GM10248 (cell line): ENCODE measurements at regions not wholly inside any gene's neighbourhood (a gene's known extent, or its start where the extent isn't known, plus 50 kb on each side); places are given as distances from the start of the nearest gene placed in this dataset.
"Not testable (repeated sequence)": the region's sequence is repeated elsewhere in the genome, so short reads cannot be mapped to it uniquely, and the experiment has no call there.

Source experiments
- CTCF ChIA-PET: fragments of 300-600 bp; sonication (Branson Sonifier 250); formaldehyde crosslinking; extraction: SDS; loops from one replicate; lab custom pipeline; 2021; ENCODE audit warnings: antibody characterized with exemption; lab: Yijun Ruan, JAX
- POLR2A ChIA-PET: fragments of 350-650 bp; sonication (Branson Sonifier 250); formaldehyde crosslinking; extraction: SDS; loops from one replicate; lab custom pipeline; 2020; ENCODE audit warnings: antibody characterized with exemption; lab: Yijun Ruan, JAX
- DNase-seq: peaks from one replicate; pipeline ENCODE4 v3.0.0; 2012; ENCODE audit errors: extremely low spot score
- TF ChIP-seq, protein P1 (sequence below): IDR thresholded peaks from 2 replicates; pipeline ENCODE4 v1.5.1; 2012; ENCODE audit warnings: mild to moderate bottlenecking, low read depth; ENCODE audit errors: extremely low read depth, missing control alignments, control extremely low read depth

GRCh38 chr10:106025208-106025811, 1139.2 kb downstream of the SORCS1 start:
- TF ChIP-seq, protein P1, sequence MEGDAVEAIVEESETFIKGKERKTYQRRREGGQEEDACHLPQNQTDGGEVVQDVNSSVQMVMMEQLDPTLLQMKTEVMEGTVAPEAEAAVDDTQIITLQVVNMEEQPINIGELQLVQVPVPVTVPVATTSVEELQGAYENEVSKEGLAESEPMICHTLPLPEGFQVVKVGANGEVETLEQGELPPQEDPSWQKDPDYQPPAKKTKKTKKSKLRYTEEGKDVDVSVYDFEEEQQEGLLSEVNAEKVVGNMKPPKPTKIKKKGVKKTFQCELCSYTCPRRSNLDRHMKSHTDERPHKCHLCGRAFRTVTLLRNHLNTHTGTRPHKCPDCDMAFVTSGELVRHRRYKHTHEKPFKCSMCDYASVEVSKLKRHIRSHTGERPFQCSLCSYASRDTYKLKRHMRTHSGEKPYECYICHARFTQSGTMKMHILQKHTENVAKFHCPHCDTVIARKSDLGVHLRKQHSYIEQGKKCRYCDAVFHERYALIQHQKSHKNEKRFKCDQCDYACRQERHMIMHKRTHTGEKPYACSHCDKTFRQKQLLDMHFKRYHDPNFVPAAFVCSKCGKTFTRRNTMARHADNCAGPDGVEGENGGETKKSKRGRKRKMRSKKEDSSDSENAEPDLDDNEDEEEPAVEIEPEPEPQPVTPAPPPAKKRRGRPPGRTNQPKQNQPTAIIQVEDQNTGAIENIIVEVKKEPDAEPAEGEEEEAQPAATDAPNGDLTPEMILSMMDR, result no peak
- no peak for DNase-seq
- ChIA-PET POLR2A (no interaction called here), CTCF (no interaction called here)

DNA sequence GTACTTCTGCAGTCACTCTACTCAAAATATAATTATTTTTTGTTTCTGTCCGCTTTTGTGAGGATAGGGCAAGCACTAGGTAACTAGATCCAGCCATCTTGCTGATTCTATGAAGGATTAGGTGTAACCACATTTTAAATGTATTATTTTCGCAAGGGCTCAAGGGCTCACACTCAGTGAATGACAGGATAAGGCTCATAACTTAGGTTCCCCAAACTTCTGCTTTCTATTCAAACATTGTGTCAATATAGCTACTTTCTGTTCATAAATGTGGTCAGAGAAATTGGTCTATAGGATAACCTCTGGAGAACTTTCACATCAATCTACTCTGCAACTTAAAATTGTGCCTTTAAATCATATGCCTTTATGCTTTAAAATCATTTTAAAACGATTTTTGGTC, 1141.2 kb downstream of the SORCS1 start:
- ChIA-PET CTCF (interaction anchor here (1.1 to 1.3 kb wide), 2 partner anchors 11 to 27 kb away, joined by 3 read pairs; no protein-coding TSS in a partner anchor), POLR2A (no interaction called here)
- TF ChIP-seq, protein P1, result no peak
- no peak for DNase-seq

GRCh38 chr10:106019559-106019958, 1144.9 kb downstream of the SORCS1 start:
- DNase-seq, POLR2A ChIA-PET, CTCF ChIA-PET: not testable (repeated sequence)

DNA sequence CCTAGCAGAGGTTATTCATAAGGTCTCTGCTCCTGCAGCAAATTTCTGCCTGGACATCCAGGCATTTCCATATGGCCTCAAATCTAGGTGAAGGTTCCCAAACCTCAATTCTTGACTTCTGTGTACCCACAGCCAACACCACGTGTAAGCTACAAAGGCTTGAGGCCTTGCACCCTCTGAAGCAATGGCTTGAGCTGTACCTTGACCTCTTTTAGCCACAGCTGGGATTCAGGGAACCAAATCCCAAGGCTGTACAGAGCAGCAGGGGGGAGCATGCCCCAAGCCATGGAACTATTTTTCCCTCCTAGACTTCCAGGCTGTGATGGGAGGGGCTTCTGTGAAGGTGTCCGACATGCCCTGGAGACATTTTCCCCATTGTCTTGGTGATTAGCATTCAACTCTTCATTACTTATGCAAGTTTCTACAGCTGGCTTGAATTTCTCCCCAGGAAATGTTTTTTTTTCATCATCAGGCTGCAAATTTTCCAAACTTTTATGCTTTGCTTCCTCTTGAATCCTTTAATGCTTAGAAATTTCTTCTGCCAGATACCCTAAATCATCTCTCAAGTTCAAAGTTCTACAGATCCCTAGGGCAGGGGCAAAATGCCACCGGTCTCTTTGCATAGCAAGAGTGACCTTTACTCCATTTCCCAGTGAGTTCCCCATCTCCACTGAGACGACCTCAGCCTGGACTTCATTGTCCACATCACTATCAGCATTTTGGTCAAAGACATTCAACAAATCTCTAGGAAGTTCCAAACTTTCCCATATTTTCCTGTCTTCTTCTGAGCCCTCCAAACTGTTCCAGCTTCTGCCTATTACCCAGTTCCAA, 1148.9 kb downstream of the SORCS1 start:
- DNase-seq, CTCF ChIA-PET, POLR2A ChIA-PET: not testable (repeated sequence)

- POLR2A ChIA-PET, result no interaction called here
Measured at GRCh38 chr10:106011250-106011649, 1153.3 kb downstream of the SORCS1 start.

DNA sequence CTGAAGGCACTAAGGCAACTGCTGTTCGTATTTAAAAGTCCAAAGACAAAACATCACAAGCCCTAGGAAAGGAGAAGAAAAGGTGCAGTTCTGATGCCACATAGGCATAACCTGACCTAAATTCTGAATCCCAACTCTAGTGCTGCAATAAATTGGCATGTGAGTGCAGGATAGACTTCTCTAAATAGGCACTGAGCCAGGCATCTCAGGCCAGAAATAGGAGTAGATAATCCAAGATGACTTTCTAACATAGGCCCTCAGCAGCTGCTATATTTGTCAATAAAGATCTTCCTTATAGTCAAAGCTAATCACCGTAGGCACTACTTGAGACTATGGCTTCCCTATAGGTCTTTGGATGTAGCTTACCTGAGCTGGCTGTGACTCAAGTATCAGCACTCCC, 1163.8 kb downstream of the SORCS1 start:
- DNase-seq, result no peak
- CTCF ChIA-PET, result no interaction called here
- POLR2A ChIA-PET, result no interaction called here
- TF ChIP-seq, protein P1, result no peak

More at GRCh38 chr10:106011250-106011649, 1153.3 kb downstream of the SORCS1 start:
- CTCF ChIA-PET, result no interaction called here
- DNase-seq, result no peak
- TF ChIP-seq, protein P1, result no peak

- DNase-seq, result no peak
- TF ChIP-seq, protein P1, result no peak
- CTCF ChIA-PET, result no interaction called here
- POLR2A ChIA-PET, result no interaction called here
Measured at GRCh38 chr10:105993609-105994008, 1170.9 kb downstream of the SORCS1 start.
